ENCODE measurements at regions not wholly inside any gene's neighbourhood (a gene's known extent, or its start where the extent isn't known, plus 50 kb on each side); places are given as distances from the start of the nearest gene placed in this dataset.

DNA sequence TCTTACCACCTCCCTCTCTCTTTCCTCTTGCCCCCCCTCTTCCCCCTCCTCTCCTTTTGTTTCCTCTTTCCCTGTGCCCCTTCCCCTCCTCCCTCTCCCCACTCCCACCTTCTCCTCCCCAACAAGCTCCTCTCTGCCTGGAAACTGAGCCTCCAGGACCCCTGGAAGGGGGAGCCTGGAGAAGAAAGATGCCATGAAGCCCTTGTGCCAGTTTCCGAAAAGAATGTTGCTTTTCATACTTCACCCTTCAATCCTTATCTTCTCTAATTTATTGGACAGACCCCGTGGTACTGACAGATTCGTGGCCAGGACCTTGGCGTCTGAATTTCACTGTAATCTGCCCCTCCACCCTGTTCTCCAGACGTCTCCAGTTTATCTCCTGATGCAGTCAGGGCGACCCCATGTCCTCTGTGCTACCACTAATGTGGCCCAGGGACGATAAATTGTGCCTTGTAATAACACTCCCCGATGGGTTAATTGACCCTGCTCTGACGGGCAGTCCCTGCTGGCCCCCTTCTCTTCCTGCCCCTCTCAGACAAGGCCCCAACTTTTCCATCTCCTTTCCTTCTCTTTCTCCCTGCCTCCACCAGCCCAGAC is 138.4 kb upstream of the GSE1 start:
- TF ChIP-seq, protein P1, sequence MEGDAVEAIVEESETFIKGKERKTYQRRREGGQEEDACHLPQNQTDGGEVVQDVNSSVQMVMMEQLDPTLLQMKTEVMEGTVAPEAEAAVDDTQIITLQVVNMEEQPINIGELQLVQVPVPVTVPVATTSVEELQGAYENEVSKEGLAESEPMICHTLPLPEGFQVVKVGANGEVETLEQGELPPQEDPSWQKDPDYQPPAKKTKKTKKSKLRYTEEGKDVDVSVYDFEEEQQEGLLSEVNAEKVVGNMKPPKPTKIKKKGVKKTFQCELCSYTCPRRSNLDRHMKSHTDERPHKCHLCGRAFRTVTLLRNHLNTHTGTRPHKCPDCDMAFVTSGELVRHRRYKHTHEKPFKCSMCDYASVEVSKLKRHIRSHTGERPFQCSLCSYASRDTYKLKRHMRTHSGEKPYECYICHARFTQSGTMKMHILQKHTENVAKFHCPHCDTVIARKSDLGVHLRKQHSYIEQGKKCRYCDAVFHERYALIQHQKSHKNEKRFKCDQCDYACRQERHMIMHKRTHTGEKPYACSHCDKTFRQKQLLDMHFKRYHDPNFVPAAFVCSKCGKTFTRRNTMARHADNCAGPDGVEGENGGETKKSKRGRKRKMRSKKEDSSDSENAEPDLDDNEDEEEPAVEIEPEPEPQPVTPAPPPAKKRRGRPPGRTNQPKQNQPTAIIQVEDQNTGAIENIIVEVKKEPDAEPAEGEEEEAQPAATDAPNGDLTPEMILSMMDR (IDR thresholded peaks at IDR 0.05), result no peak

DNA sequence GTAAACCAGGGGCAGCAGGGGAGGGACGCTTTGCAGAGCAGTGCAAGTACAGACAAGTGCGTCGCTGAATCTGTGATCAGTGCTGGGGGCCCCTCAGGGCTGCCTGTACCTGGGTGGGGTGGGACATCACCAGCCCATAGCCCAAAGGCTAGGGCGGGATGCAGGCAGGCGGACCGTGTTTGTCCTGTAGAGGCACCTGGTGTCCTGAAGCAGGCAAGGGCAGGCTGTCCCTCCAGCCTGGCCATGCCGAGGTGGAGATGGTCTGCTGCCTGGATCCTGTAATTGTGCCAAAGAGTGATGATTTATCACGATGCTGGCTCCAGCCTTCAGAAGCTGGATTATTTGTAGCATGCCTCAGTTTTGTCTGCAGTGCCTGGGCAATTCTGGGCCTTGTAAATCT is 137.9 kb upstream of the GSE1 start:
- TF ChIP-seq, protein P1 (IDR thresholded peaks at IDR 0.05), result no peak

DNA sequence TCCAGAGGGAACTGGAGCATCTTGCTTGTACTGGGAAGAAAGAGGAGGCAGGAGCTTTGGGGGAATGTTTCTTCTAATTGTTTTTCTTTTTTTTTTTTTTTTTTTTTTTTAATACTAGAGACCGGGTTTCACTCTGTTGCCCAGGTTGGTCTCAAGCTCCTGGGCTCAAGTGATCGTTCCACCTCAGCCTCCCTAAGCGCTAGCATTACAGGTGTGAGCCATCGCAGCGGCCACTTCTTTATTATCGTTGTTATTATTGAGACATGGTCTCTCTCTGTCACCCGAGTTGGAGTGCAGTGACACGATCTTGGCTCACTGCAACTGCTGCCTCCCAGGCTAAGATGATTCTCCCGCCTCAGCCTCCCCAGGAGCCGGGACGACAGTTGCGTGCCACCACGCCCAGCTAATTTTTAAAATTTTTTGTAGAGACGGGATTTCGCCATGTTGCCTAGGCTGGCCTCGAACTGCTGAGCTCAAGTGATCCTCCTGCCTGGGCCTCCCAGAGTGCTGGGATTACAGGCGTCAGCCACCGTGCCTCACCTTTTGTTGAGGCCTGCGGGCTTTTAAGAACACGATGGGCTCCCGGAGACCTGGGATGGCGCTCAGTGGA is 137.3 kb upstream of the GSE1 start:
- TF ChIP-seq, protein P1 (IDR thresholded peaks at IDR 0.05), result no peak

DNA sequence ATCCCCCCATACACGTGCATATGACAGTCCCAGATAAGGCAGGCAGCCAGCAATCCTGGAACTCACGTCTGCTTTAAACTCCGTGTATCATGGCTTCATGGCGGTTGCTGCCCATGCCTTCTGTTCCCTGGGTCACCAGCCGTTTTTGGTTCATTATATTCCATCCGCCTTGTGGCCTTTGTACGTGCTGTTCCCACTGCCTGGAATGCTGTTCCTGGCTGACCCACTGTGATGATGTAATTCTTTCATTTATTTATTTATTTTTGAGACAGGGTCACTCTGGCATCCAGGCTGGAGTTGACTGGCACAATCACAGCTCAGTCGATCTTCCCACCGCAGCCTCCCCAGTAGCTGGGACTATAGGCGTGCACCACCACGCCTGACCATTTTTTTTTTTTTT is 136.7 kb upstream of the GSE1 start:
- TF ChIP-seq, protein P1 (IDR thresholded peaks at IDR 0.05), result no peak

DNA sequence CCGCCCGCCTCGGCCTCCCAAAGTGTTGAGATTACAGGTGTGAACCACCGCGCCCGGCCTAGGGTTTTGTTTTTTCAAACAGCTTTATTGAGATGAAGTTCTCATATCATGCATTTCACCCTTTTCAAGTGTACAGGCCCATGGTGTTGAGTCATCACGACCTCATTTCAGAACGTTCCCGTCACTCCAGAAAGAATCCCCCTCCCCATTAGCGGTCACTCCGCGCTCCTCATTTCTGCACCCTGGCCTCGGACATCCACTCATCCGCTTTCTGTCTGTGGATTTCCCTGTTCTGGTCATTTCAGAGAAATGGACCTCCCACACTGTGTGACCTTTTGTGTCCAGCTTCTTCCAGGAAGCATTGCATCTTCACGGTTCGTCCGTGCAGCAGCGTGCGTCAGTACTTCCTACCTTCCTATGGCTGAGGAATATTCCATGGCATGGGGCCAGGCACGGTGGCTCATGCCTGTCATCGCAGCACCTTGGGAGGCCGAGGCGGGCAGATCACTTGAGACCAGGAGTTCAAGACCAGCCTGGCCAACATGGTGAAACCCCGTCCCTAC is 135.2 kb upstream of the GSE1 start:
- TF ChIP-seq, protein P1 (IDR thresholded peaks at IDR 0.05), result no peak

DNA sequence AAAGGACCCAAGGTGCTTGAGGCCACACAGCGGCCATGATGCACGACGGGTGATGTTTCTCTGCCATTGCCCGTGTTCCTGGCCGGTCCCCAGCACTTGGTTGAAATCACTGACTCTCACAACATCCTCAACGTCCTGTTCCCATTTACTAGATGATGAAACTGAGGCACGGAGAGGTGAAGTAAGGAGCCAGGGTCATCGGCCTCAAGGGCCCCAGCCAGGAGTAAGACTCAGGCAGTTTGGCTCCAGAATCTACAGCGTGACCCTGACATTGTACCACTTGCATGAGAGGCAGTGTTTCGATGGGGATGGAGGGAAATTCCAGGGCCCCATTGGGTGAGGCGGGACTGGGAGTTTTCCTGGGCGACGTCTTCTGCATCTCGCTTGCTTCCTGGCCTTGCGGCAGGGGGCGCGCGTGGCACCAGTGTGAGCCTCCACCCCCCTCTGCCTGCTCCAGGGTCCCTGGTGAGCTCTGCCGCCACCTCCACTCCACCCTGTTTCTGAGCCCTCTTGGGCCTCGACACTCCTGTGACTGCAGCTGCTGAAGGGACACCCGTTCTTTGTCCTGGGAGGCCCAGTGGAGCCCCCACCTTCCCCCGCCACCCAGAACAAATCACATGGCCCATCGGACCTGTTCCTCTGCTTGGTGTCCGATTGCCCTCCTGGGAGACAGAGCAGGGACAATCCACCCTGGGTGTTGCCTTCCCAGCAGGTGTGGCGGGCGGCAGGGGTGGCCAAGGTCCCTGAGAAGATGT is 133.0 kb upstream of the GSE1 start:
- TF ChIP-seq, protein P1 (IDR thresholded peaks at IDR 0.05), result no peak

DNA sequence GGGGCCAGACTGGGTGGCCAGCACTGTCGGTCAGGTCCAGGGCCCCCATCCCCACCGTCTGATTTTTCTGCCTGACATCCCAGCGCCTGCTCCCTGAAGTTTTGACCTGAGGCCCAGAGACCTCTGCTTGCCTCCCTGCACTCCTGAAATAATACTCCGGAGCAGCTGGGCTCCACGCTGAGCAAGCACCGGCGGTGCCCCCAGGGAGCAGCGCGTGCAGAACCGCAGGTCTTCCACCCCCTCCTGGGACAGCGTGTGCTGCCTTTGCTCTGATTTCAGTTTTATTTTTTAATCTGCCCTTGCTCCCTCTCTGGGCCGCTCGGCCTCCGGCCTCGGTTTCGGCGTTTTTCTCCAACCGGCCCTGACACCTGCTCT is 132.4 kb upstream of the GSE1 start:
- TF ChIP-seq, protein P1 (IDR thresholded peaks at IDR 0.05), result no peak

Measured in LNCAP (cell line).